ENCODE measurements at regions not wholly inside any gene's neighbourhood (a gene's known extent, or its start where the extent isn't known, plus 50 kb on each side); places are given as distances from the start of the nearest gene placed in this dataset.

DNA sequence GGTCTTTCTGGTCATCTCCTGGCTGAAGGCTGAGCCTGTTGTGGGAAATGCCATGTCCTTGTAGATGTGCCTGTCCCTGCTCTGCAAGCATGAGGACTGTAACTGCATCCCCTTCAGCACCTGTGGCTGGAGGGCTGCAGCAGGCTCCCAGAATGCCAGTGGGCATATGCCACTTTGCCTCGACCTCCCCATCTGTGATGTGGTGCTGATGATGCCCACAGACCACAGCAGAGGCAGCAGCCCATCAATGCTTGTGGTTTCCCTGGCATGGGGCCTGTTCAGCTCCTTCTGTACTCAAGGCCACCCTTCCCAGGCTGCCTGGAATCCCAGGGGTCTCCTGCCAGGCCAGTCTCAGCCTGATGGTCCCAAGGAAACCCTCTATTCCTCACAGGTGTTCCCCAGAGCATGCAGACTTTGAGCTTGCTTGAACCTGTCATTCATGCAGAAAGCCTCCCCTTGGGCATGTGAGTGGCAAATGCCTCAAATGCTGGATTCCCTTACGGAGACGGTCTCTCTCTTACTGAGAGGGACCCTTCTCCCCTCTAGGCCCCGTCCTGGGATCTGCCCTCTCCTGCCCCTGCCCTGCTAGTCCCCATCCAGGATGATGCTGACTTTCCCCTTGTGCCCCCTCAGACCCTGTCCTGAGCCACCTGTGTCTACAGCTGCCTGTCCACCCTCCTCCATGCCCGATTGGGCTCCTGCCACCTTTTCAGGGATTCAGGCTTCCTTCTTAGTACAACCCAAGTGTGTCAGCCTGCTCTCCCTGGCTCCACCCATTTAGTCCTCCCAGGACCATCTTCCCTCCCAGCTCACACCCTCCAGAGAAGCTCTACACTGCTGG lies 50.9 kb upstream of the ANTXRL start:
- H3K4me1 ChIP-seq (ENCODE audit: insufficient read depth, low read length, poor library complexity, severe bottlenecking): no peaks in the 10 kb centered on the region
- H3K27me3 ChIP-seq (replicated peaks; ENCODE audit: insufficient read depth, low read depth, low read length, poor library complexity): no peaks in the 10 kb centered on the region
- no peaks in the 10 kb centered on the region for H3K36me3 ChIP-seq (ENCODE audit: insufficient read depth, low read length, poor library complexity, severe bottlenecking)
- BruUV-seq (replicated peaks): no TSS peak
- TF ChIP-seq, protein P1, sequence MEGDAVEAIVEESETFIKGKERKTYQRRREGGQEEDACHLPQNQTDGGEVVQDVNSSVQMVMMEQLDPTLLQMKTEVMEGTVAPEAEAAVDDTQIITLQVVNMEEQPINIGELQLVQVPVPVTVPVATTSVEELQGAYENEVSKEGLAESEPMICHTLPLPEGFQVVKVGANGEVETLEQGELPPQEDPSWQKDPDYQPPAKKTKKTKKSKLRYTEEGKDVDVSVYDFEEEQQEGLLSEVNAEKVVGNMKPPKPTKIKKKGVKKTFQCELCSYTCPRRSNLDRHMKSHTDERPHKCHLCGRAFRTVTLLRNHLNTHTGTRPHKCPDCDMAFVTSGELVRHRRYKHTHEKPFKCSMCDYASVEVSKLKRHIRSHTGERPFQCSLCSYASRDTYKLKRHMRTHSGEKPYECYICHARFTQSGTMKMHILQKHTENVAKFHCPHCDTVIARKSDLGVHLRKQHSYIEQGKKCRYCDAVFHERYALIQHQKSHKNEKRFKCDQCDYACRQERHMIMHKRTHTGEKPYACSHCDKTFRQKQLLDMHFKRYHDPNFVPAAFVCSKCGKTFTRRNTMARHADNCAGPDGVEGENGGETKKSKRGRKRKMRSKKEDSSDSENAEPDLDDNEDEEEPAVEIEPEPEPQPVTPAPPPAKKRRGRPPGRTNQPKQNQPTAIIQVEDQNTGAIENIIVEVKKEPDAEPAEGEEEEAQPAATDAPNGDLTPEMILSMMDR (conservative IDR thresholded peaks at IDR 0.05; ENCODE audit: low read depth, low read length): no peak
- TF ChIP-seq EZH2 (IDR thresholded peaks at IDR 0.05; ENCODE audit: borderline replicate concordance, low read depth, low read length, poor library complexity, severe bottlenecking): no peak
- no peaks in the 10 kb centered on the region for H3K9me3 ChIP-seq (ENCODE audit: low read depth, low read length, poor library complexity, severe bottlenecking)
- no peak overlapping the region for H3K27ac ChIP-seq (ENCODE audit: low read depth, low read length, poor library complexity, severe bottlenecking)
- H3K4me3 ChIP-seq (ENCODE audit: low read depth, low read length, poor library complexity, severe bottlenecking): no peak overlapping the region
- intact Hi-C loops (cut with micrococcal nuclease; ENCODE audit: unreplicated experiment): no loop called here
- CTCF ChIA-PET: no interaction called here
- POLR2A ChIA-PET (ENCODE audit: low non-redundant PET): no interaction called here
- no peak for DNase-seq (ENCODE audit: low spot score)

DNA sequence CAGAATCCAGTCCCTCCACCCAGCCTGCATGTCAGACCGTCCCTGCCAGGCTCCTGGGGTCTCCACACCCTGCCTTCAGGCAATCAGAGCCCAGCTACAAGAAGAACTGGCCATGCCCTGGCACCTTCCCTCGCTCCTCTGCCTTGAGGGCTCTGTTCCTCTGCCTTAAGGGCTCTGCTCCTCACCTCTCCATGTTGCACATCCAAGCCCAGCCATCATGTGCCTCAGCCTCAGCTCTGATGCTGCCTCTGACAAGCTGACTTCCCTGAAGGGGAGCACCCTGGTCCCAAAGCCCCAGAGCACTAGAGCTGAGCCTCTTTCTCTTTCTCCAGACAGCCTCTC lies 50.3 kb upstream of the ANTXRL start:
- Histone ChIP-seq H3K4me3 (ENCODE audit: low read depth, low read length, poor library complexity, severe bottlenecking) (no peak overlapping the region), H3K27ac (ENCODE audit: low read depth, low read length, poor library complexity, severe bottlenecking) (no peak overlapping the region), H3K4me1 (ENCODE audit: insufficient read depth, low read length, poor library complexity, severe bottlenecking) (no peaks in the 10 kb centered on the region), H3K27me3 (replicated peaks; ENCODE audit: insufficient read depth, low read depth, low read length, poor library complexity) (no peaks in the 10 kb centered on the region), H3K36me3 (ENCODE audit: insufficient read depth, low read length, poor library complexity, severe bottlenecking) (no peaks in the 10 kb centered on the region), H3K9me3 (ENCODE audit: low read depth, low read length, poor library complexity, severe bottlenecking) (no peaks in the 10 kb centered on the region)
- ChIA-PET CTCF (no interaction called here), POLR2A (ENCODE audit: low non-redundant PET) (no interaction called here)
- BruUV-seq (replicated peaks): no TSS peak
- intact Hi-C loops (cut with micrococcal nuclease; ENCODE audit: unreplicated experiment): no loop called here
- DNase-seq (ENCODE audit: low spot score): no peak
- no peak for TF ChIP-seq EZH2 (IDR thresholded peaks at IDR 0.05; ENCODE audit: borderline replicate concordance, low read depth, low read length, poor library complexity, severe bottlenecking)
- TF ChIP-seq, protein P1 (conservative IDR thresholded peaks at IDR 0.05; ENCODE audit: low read depth, low read length): no peak

DNA sequence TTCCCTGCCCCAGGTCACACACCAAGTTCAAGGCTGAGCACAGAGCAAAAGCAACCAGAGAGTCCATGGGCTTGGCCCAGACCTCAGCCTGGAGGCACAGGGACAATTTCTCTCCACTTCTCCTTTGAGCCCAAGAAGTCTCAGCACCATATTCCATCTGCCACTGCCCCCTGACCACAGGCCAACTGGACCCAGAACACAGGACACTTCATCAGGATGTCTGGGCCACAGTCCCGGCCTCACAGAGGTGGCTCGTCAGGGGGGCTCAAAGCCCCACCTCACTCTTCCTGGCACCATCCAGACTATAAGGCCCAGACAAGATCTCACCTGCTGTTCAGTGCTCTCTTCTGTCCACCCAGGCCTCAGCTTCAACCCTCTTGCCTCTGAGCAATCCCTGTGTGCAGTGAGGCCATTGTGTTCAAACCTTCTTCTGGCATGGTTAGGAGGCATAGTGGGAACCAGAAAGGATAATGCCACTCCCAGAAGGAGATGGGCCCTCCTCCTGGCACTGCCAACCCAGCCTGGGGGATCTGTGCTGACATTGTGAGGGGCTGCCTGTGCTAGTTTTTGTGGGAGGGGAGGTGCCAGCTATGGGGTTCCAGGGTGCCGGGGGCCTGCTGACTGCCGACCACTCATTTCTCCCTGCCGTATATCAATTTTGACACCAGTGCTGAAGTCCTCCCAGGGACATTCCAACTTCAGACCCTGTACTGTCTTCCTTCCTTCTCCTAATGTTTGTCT lies 49.7 kb upstream of the ANTXRL start:
- CTCF ChIA-PET: no interaction called here

More for the DNA sequence above, 49.7 kb upstream of the ANTXRL start:
- H3K27ac ChIP-seq (ENCODE audit: low read depth, low read length, poor library complexity, severe bottlenecking): no peak overlapping the region
- no peak for DNase-seq (ENCODE audit: low spot score)
- H3K9me3 ChIP-seq (ENCODE audit: low read depth, low read length, poor library complexity, severe bottlenecking): no peaks in the 10 kb centered on the region
- no peak overlapping the region for H3K4me3 ChIP-seq (ENCODE audit: low read depth, low read length, poor library complexity, severe bottlenecking)
- TF ChIP-seq, protein P1 (conservative IDR thresholded peaks at IDR 0.05; ENCODE audit: low read depth, low read length): no peak
- no peak for TF ChIP-seq EZH2 (IDR thresholded peaks at IDR 0.05; ENCODE audit: borderline replicate concordance, low read depth, low read length, poor library complexity, severe bottlenecking)
- H3K4me1 ChIP-seq (ENCODE audit: insufficient read depth, low read length, poor library complexity, severe bottlenecking): no peaks in the 10 kb centered on the region
- POLR2A ChIA-PET (ENCODE audit: low non-redundant PET): no interaction called here
- intact Hi-C loops (cut with micrococcal nuclease; ENCODE audit: unreplicated experiment): no loop called here
- no peaks in the 10 kb centered on the region for H3K27me3 ChIP-seq (replicated peaks; ENCODE audit: insufficient read depth, low read depth, low read length, poor library complexity)
- BruUV-seq (replicated peaks): no TSS peak
- no peaks in the 10 kb centered on the region for H3K36me3 ChIP-seq (ENCODE audit: insufficient read depth, low read length, poor library complexity, severe bottlenecking)

All from A673 (cell line).